Neural cell (in vitro differentiated cells): ENCODE measurements at regions not wholly inside any gene's neighbourhood (a gene's known extent, or its start where the extent isn't known, plus 50 kb on each side); places are given as distances from the start of the nearest gene placed in this dataset.

Experiments
- EP300 ChIP-seq: fragments of 450-650 bp; conservative IDR thresholded peaks from 2 replicates; pipeline ENCODE4 v1.6.1; 2014; ENCODE audit warnings: antibody characterized with exemption, mild to moderate bottlenecking, moderate library complexity; ENCODE audit not compliant: poor library complexity, severe bottlenecking
- EZH2 ChIP-seq: fragments of 200-600, 300-800 bp; shearing (Covaris generic), sonication (generic); IDR thresholded peaks from 2 replicates; pipeline ENCODE4 v1.6.1; 2014; ENCODE audit warnings: antibody characterized with exemption, low read length, borderline replicate concordance, mild to moderate bottlenecking; ENCODE audit not compliant: insufficient read depth, poor library complexity, severe bottlenecking
- MXI1 ChIP-seq: fragments of 450-650 bp; conservative IDR thresholded peaks from 2 replicates; pipeline ENCODE4 v1.6.1; 2014; ENCODE audit warnings: antibody characterized with exemption, mild to moderate bottlenecking; ENCODE audit not compliant: poor library complexity, severe bottlenecking
- TF ChIP-seq, protein P1 (sequence below): fragments of 450-650 bp; IDR thresholded peaks from 2 replicates; pipeline ENCODE4 v1.5.1; 2014; ENCODE audit warnings: antibody characterized with exemption, mild to moderate bottlenecking, moderate library complexity; ENCODE audit not compliant: poor library complexity, severe bottlenecking

DNA sequence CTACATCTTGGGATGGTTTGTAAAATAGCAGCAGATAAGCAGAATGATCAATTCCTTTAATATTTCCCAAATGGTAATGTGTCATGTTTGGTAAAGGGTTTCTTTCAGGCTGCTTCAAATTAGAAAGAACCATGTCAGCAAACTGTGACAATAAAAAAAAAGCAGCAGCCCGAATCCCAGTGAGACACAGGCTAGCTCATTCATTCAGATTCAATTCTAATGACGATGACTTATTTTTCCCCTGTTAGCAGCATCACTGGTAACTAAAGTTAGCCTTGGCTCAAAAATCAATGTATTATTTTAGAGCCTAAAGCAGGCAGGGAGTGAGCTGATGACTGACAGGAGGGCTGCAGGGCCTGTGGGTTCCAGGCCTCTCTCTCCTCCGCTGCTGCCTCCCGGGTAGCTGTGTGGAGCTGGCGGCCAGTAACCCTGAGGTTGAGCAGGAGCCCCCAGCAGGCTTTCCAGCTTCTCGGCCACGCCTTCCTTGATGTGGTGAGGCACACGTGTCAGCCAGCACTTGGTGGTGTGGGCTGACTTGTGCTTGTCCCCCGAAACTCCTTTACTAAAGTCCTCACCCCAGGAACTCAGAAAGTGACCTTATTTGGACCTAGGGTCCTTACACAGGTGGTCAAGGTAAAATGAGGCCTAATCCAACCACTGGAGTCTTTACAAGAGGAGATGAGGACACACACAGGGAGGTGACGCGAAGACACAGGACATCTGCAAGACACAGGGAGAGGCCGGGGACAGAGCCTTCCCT, 120.5 kb upstream of the HS6ST1 start:
- TF ChIP-seq, protein P1, sequence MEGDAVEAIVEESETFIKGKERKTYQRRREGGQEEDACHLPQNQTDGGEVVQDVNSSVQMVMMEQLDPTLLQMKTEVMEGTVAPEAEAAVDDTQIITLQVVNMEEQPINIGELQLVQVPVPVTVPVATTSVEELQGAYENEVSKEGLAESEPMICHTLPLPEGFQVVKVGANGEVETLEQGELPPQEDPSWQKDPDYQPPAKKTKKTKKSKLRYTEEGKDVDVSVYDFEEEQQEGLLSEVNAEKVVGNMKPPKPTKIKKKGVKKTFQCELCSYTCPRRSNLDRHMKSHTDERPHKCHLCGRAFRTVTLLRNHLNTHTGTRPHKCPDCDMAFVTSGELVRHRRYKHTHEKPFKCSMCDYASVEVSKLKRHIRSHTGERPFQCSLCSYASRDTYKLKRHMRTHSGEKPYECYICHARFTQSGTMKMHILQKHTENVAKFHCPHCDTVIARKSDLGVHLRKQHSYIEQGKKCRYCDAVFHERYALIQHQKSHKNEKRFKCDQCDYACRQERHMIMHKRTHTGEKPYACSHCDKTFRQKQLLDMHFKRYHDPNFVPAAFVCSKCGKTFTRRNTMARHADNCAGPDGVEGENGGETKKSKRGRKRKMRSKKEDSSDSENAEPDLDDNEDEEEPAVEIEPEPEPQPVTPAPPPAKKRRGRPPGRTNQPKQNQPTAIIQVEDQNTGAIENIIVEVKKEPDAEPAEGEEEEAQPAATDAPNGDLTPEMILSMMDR = no peak
- no peak for TF ChIP-seq MXI1
- no peak for TF ChIP-seq EP300
- TF ChIP-seq EZH2 = no peak
